HepG2 (cell line): ENCODE measurements at regions not wholly inside any gene's neighbourhood (a gene's known extent, or its start where the extent isn't known, plus 50 kb on each side); places are given as distances from the start of the nearest gene placed in this dataset.

Experiments used
- ATAC-seq: fragments of 200-7000 bp; cut with Tn5 transposase; 3 replicates; pipeline ENCODE4 v1.9.1; 2020; ENCODE audit warnings: mild to moderate bottlenecking, moderate library complexity
- BruUV-seq: library from RNA; stranded (reverse); fragments of 400-500 nt; replicated peaks from 2 replicates; lab custom pipeline; 2021; lab: Mats Ljungman, UMichigan
- CTCF ChIA-PET: fragments of 300-600 bp; formaldehyde crosslinking; extraction: SDS; loops from one replicate; lab custom pipeline; 2021; ENCODE audit warnings: low total read pairs, inconsistent platforms, low intra/inter-chr PET ratio; lab: Yijun Ruan, JAX
- POLR2A ChIA-PET: fragments of 350-600 bp; sonication (Branson Sonifier 250); formaldehyde crosslinking; loops from one replicate; lab custom pipeline; 2020; ENCODE audit warnings: antibody characterized with exemption, inconsistent platforms; lab: Yijun Ruan, JAX
- DNase-seq: peaks from one replicate; pipeline ENCODE4 v3.0.0-alpha.2; 2015; ENCODE audit warnings: low spot score
- FAIRE-seq: peaks from 3 replicates; lab custom pipeline; 2011; peaks lifted over from hg19 to GRCh38; lab: Jason Lieb, UNC
- H2AFZ ChIP-seq: one replicate; pipeline ENCODE4 v1.6.1; 2011; ENCODE audit warnings: low read length, inconsistent platforms
- H3K27ac ChIP-seq: fragments of 300-600 bp; 3 replicates; pipeline ENCODE4 v1.8.0; 2011; ENCODE audit warnings: mixed run types, mild to moderate bottlenecking, mixed read lengths, low read length, inconsistent platforms; ENCODE audit not compliant: insufficient read depth; ENCODE audit errors: extremely low read length
- H3K27me3 ChIP-seq, 2 experiments: fragments of 200-600 bp in 1 of 2; 2 replicates in 1 of 2; 3 replicates in 1 of 2; pipeline versions ENCODE4 v1.6.0 to v1.8.0; 2011; ENCODE audit warnings: low read length in 2 of 2, mild to moderate bottlenecking in 2 of 2, moderate library complexity in 2 of 2, inconsistent platforms in 1 of 2; ENCODE audit not compliant: insufficient read depth in 2 of 2, control insufficient read depth in 1 of 2
- H3K36me3 ChIP-seq, 2 experiments: fragments of 200-600 bp in 1 of 2; replicated peaks in 1 of 2; 2 replicates in 1 of 2; 3 replicates in 1 of 2; pipeline versions ENCODE4 v1.5.1 to v1.8.0; 2011; ENCODE audit warnings: low read length in 2 of 2, inconsistent platforms in 1 of 2; ENCODE audit not compliant: insufficient read depth in 2 of 2, control insufficient read depth in 1 of 2
- H3K4me1 ChIP-seq: 2 replicates; pipeline ENCODE4 v1.5.1; 2012; ENCODE audit warnings: low read length, inconsistent platforms; ENCODE audit not compliant: insufficient read depth
- H3K4me2 ChIP-seq: 2 replicates; pipeline ENCODE4 v1.6.0; 2011; ENCODE audit warnings: low read depth, low read length, inconsistent platforms
- H3K4me3 ChIP-seq, 3 experiments: fragments of 200-600 bp in 1 of 3; sonication (generic), shearing (Covaris generic) in 1 of 3; replicated peaks in 1 of 3; 2 replicates each; pipeline ENCODE4 v1.5.1; 2011 to 2016; ENCODE audit warnings: low read length in 3 of 3, inconsistent platforms in 2 of 3, low read depth in 2 of 3, mild to moderate bottlenecking in 2 of 3, control low read depth in 1 of 3, mixed read lengths in 1 of 3; ENCODE audit not compliant: insufficient read depth in 1 of 3
- H3K79me2 ChIP-seq: one replicate; pipeline ENCODE4 v1.6.1; 2011; ENCODE audit warnings: low read length, inconsistent platforms; ENCODE audit not compliant: insufficient read depth
- H3K9ac ChIP-seq: 2 replicates; pipeline ENCODE4 v1.6.0; 2011; ENCODE audit warnings: mild to moderate bottlenecking, low read depth, low read length, inconsistent platforms; ENCODE audit not compliant: insufficient read depth
- H3K9me3 ChIP-seq: 2 replicates; pipeline ENCODE4 v1.5.1; 2012; ENCODE audit warnings: mild to moderate bottlenecking, low read length
- H4K20me1 ChIP-seq: 2 replicates; pipeline ENCODE4 v1.6.0; 2011; ENCODE audit warnings: inconsistent platforms, mild to moderate bottlenecking, low read length, moderate library complexity; ENCODE audit not compliant: insufficient read depth
- ATF5 ChIP-seq: sonication (generic); formaldehyde crosslinking; IDR thresholded peaks from 2 replicates; pipeline ENCODE4 v1.4.0; 2020; ENCODE audit warnings: mild to moderate bottlenecking, low read depth, missing genetic modification reagents
- DNMT1 ChIP-seq: sonication (generic); formaldehyde crosslinking; IDR thresholded peaks from 2 replicates; pipeline ENCODE4 v1.5.1; 2020; ENCODE audit warnings: mild to moderate bottlenecking, missing genetic modification reagents
- HMG20A ChIP-seq: IDR thresholded peaks from 2 replicates; pipeline ENCODE4 v1.6.1; 2016; ENCODE audit warnings: borderline replicate concordance
- KDM1A ChIP-seq: IDR thresholded peaks from 2 replicates; pipeline ENCODE4 v1.6.1; 2016; ENCODE audit warnings: missing compliant biosample characterization
- MLXIP ChIP-seq: sonication (generic); formaldehyde crosslinking; IDR thresholded peaks from 2 replicates; pipeline ENCODE4 v1.9.0; 2021; ENCODE audit warnings: missing genetic modification reagents, borderline replicate concordance
- SMAD9 ChIP-seq: sonication (generic); formaldehyde crosslinking; IDR thresholded peaks from 2 replicates; pipeline ENCODE4 v1.5.1; 2020; ENCODE audit warnings: mild to moderate bottlenecking, missing genetic modification reagents
- SMYD3 ChIP-seq: sonication (generic); formaldehyde crosslinking; IDR thresholded peaks from 2 replicates; pipeline ENCODE4 v1.8.1; 2023; ENCODE audit warnings: mild to moderate bottlenecking, missing genetic modification reagents
- STAT5B ChIP-seq: sonication (generic); formaldehyde crosslinking; IDR thresholded peaks from 2 replicates; pipeline ENCODE4 v1.4.0; 2020; ENCODE audit warnings: missing genetic modification reagents
- THYN1 ChIP-seq: sonication (generic); formaldehyde crosslinking; IDR thresholded peaks from 2 replicates; pipeline ENCODE4 v1.8.1; 2023; ENCODE audit warnings: low read depth, mild to moderate bottlenecking, moderate library complexity, missing genetic modification reagents, borderline replicate concordance
- ZBTB21 ChIP-seq: sonication (generic); formaldehyde crosslinking; IDR thresholded peaks from 2 replicates; pipeline ENCODE4 v1.4.0; 2020; ENCODE audit warnings: missing genetic modification reagents
- ZFP1 ChIP-seq: IDR thresholded peaks from 2 replicates; pipeline ENCODE4 v1.6.1; 2016
- ZIK1 ChIP-seq: sonication (generic); formaldehyde crosslinking; IDR thresholded peaks from 2 replicates; pipeline ENCODE4 v1.5.0; 2020; ENCODE audit warnings: mild to moderate bottlenecking, low read depth, missing genetic modification reagents, borderline replicate concordance
- ZMYM4 ChIP-seq: sonication (generic); formaldehyde crosslinking; IDR thresholded peaks from 2 replicates; pipeline ENCODE4 v1.8.1; 2023; ENCODE audit warnings: mild to moderate bottlenecking, missing genetic modification reagents
- ZNF33B ChIP-seq: sonication (generic); formaldehyde crosslinking; IDR thresholded peaks from 2 replicates; pipeline ENCODE4 v1.5.1; 2020; ENCODE audit warnings: mild to moderate bottlenecking, missing genetic modification reagents
- ZSCAN22 ChIP-seq: sonication (generic); formaldehyde crosslinking; IDR thresholded peaks from 2 replicates; pipeline ENCODE4 v1.4.0; 2020; ENCODE audit warnings: mild to moderate bottlenecking, missing genetic modification reagents
- WGBS: methylation state at CpG from one replicate; pipeline ENCODE4 v1.1.6; 2017; ENCODE audit warnings: low lambda C conversion rate; 5-methylcytosine and 5-hydroxymethylcytosine counted together
- in situ Hi-C: cut with HindIII; loops from 2 replicates; pipeline ENCODE4 v1.10.0; 2017; ENCODE audit warnings: low pct_unique_long_range_greater_than_20kb; ENCODE audit not compliant: extremely low pct_ligation_motif_present
- intact Hi-C: fragments of 100-400 bp; cut with micrococcal nuclease; formaldehyde crosslinking; loops from one replicate; pipeline ENCODE4 v1.10.0; 2022; ENCODE audit not compliant: unreplicated experiment

GRCh38 chr3:72475258-72476138 lies 372.7 kb downstream of the SHQ1 start:
- Histone ChIP-seq H4K20me1 (no peaks in the 10 kb centered on the region), H2AFZ (no peak overlapping the region)
- TF ChIP-seq ATF5 (CRISPR knock-in tag) (no peak), SMYD3 (no peak), KDM1A (CRISPR knock-in tag) (no peak), ZNF33B (CRISPR knock-in tag) (no peak), MLXIP (no peak), SMAD9 (CRISPR knock-in tag) (no peak), HMG20A (no peak), STAT5B (CRISPR knock-in tag) (no peak), THYN1 (no peak), ZSCAN22 (CRISPR knock-in tag) (no peak), ZIK1 (CRISPR knock-in tag) (no peak), ZFP1 (CRISPR knock-in tag) (no peak), DNMT1 (no peak), ZMYM4 (CRISPR knock-in tag) (no peak), ZBTB21 (CRISPR knock-in tag) (no peak)
- TF ChIP-seq, all 625 proteins: peak for 0
- no TSS peak for BruUV-seq
- no peak overlapping the region for H3K27ac ChIP-seq
- FAIRE-seq (no peak), DNase-seq (no peak), ATAC-seq (peak; percentile 46; the same call in 2 of the 3 replicates)
- intact Hi-C loops: no loop called here
- WGBS: 38% methylated on average over 8 of the region's 8 CpGs
- CTCF ChIA-PET: no interaction called here
- H3K27me3 ChIP-seq: no peaks in the 10 kb centered on the region; a peak in 1 of 5 replicates
- H3K9ac ChIP-seq: no peak overlapping the region
- no peak overlapping the region for H3K4me2 ChIP-seq
- in situ Hi-C loops: no loop called here
- POLR2A ChIA-PET: no interaction called here
- H3K79me2 ChIP-seq: no peaks in the 10 kb centered on the region
- no peaks in the 10 kb centered on the region for H3K9me3 ChIP-seq
- H3K4me3 ChIP-seq: no peak overlapping the region
- H3K4me1 ChIP-seq: peaks cover 25% of the 10 kb centered on the region
- H3K36me3 ChIP-seq: no peaks in the 10 kb centered on the region
